IMR-90 (cell line): ENCODE measurements at regions not wholly inside any gene's neighbourhood (a gene's known extent, or its start where the extent isn't known, plus 50 kb on each side); places are given as distances from the start of the nearest gene placed in this dataset.

Experiments used
- ATAC-seq: fragments of 200-7000 bp; cut with Tn5 transposase; 2 replicates; pipeline ENCODE4 v1.9.1; 2020; ENCODE audit warnings: low read depth, mild to moderate bottlenecking, moderate library complexity
- BruUV-seq: library from RNA; stranded (reverse); fragments of 400-500 nt; replicated peaks from 2 replicates; lab custom pipeline; 2021; lab: Mats Ljungman, UMichigan
- CTCF ChIA-PET: fragments of 300-600 bp; formaldehyde crosslinking; extraction: SDS; loops from one replicate; lab custom pipeline; 2021; ENCODE audit warnings: antibody characterized with exemption; lab: Yijun Ruan, JAX
- POLR2A ChIA-PET: fragments of 300-600 bp; sonication (Branson Sonifier 250); formaldehyde crosslinking; loops from one replicate; lab custom pipeline; 2022; ENCODE audit warnings: antibody characterized with exemption; ENCODE audit not compliant: unreplicated experiment; lab: Charles Lee
- DNase-seq: peaks from one replicate; pipeline ENCODE4 v3.0.0; 2013
- H2AFZ ChIP-seq: replicated peaks from 2 replicates; pipeline ENCODE3; 2013; ENCODE audit warnings: low read length, mild to moderate bottlenecking; ENCODE audit not compliant: poor library complexity
- H2AK5ac ChIP-seq: 2 replicates; pipeline ENCODE4 v1.6.1; 2013; ENCODE audit warnings: low read depth, low read length, inconsistent platforms
- H2AK9ac ChIP-seq: replicated peaks from 2 replicates; pipeline ENCODE3; 2013; ENCODE audit warnings: mild to moderate bottlenecking, low read depth, low read length, moderate library complexity; ENCODE audit not compliant: poor library complexity
- H2BK120ac ChIP-seq: 2 replicates; pipeline ENCODE4 v1.6.1; 2013; ENCODE audit warnings: low read depth, low read length, inconsistent platforms
- H2BK15ac ChIP-seq: 3 replicates; pipeline ENCODE4 v1.6.1; 2013; ENCODE audit warnings: low read depth, low read length, inconsistent platforms
- H2BK20ac ChIP-seq: 2 replicates; pipeline ENCODE4 v1.6.1; 2013; ENCODE audit warnings: low read depth, mild to moderate bottlenecking, inconsistent platforms, low read length, moderate library complexity
- H2BK5ac ChIP-seq: 2 replicates; pipeline ENCODE4 v1.6.1; 2013; ENCODE audit warnings: mild to moderate bottlenecking, low read depth, low read length, inconsistent platforms; ENCODE audit not compliant: poor library complexity, severe bottlenecking
- H3K14ac ChIP-seq: replicated peaks from 2 replicates; pipeline ENCODE4 v1.6.1; 2013; ENCODE audit warnings: low read depth, low read length, inconsistent platforms
- H3K18ac ChIP-seq: 2 replicates; pipeline ENCODE4 v1.6.1; 2013; ENCODE audit warnings: low read depth, low read length, control low read depth
- H3K23ac ChIP-seq: 2 replicates; pipeline ENCODE4 v1.6.1; 2013; ENCODE audit warnings: low read depth, low read length, inconsistent platforms
- H3K27ac ChIP-seq: 2 replicates; pipeline ENCODE4 v1.5.1; 2013; ENCODE audit warnings: mild to moderate bottlenecking, control low read depth, low read length; ENCODE audit not compliant: insufficient read depth
- H3K27me3 ChIP-seq: 2 replicates; pipeline ENCODE4 v1.6.1; 2013; ENCODE audit warnings: low read length; ENCODE audit not compliant: control insufficient read depth, insufficient read depth
- H3K36me3 ChIP-seq: 2 replicates; pipeline ENCODE4 v1.6.1; 2013; ENCODE audit warnings: low read length, mixed read lengths; ENCODE audit not compliant: control insufficient read depth, insufficient read depth
- H3K4ac ChIP-seq: 2 replicates; pipeline ENCODE4 v1.6.1; 2013; ENCODE audit warnings: low read depth, low read length, inconsistent platforms
- H3K4me1 ChIP-seq: 2 replicates; pipeline ENCODE4 v1.6.1; 2013; ENCODE audit warnings: low read length, mixed read lengths; ENCODE audit not compliant: control insufficient read depth, insufficient read depth
- H3K4me2 ChIP-seq: 2 replicates; pipeline ENCODE4 v1.6.1; 2013; ENCODE audit warnings: low read depth, mild to moderate bottlenecking, control low read depth, low read length, moderate library complexity
- H3K4me3 ChIP-seq: 2 replicates; pipeline ENCODE4 v1.5.1; 2013; ENCODE audit warnings: low read depth, mild to moderate bottlenecking, control low read depth, low read length, moderate library complexity; ENCODE audit not compliant: insufficient read depth
- H3K56ac ChIP-seq: 2 replicates; pipeline ENCODE4 v1.6.1; 2013; ENCODE audit warnings: low read length, inconsistent platforms; ENCODE audit not compliant: insufficient read depth; ENCODE audit errors: extremely low read depth
- H3K79me1 ChIP-seq, 2 experiments: 2 replicates each; pipeline ENCODE4 v1.6.1; 2013; ENCODE audit warnings: low read length in 2 of 2, inconsistent platforms in 1 of 2, low read depth in 1 of 2
- H3K9ac ChIP-seq: 2 replicates; pipeline ENCODE4 v1.6.1; 2013; ENCODE audit warnings: low read depth, low read length, control low read depth
- H3K9me1 ChIP-seq: 2 replicates; pipeline ENCODE4 v1.6.1; 2013; ENCODE audit warnings: low read length, inconsistent platforms; ENCODE audit not compliant: insufficient read depth
- H3K9me3 ChIP-seq: 2 replicates; pipeline ENCODE4 v1.6.1; 2013; ENCODE audit warnings: low read length; ENCODE audit not compliant: control insufficient read depth, insufficient read depth
- H4K20me1 ChIP-seq: 2 replicates; pipeline ENCODE4 v1.6.1; 2013; ENCODE audit warnings: low read length, inconsistent platforms; ENCODE audit not compliant: insufficient read depth
- H4K5ac ChIP-seq: 2 replicates; pipeline ENCODE4 v1.6.1; 2013; ENCODE audit warnings: mild to moderate bottlenecking, low read depth, low read length, control low read depth
- H4K8ac ChIP-seq, 2 experiments: 2 replicates each; pipeline ENCODE4 v1.6.1; 2013; ENCODE audit warnings: low read depth in 2 of 2, low read length in 2 of 2, control low read depth in 1 of 2, inconsistent platforms in 1 of 2
- H4K91ac ChIP-seq: 2 replicates; pipeline ENCODE4 v1.6.1; 2013; ENCODE audit warnings: low read depth, low read length, inconsistent platforms; ENCODE audit not compliant: insufficient read depth
- BHLHE40 ChIP-seq: fragments of 150-350 bp; IDR thresholded peaks from 2 replicates; pipeline ENCODE4 v1.6.1; 2016; ENCODE audit warnings: mild to moderate bottlenecking, low read depth, low read length
- CEBPB ChIP-seq: IDR thresholded peaks from 2 replicates; pipeline ENCODE4 v1.6.1; 2012; ENCODE audit warnings: low read depth, low read length, improper control_type of control experiment
- CHD1 ChIP-seq: IDR thresholded peaks from 2 replicates; pipeline ENCODE4 v1.6.1; 2012; ENCODE audit warnings: low read depth, low read length, improper control_type of control experiment
- FOS ChIP-seq: fragments of 150-350 bp; IDR thresholded peaks from 2 replicates; pipeline ENCODE4 v1.6.1; 2016; ENCODE audit warnings: low read depth, low read length
- MAFK ChIP-seq: IDR thresholded peaks from 2 replicates; pipeline ENCODE4 v1.6.1; 2012; ENCODE audit warnings: low read depth, low read length, improper control_type of control experiment
- MAZ ChIP-seq: IDR thresholded peaks from 2 replicates; pipeline ENCODE4 v1.6.1; 2012; ENCODE audit warnings: low read depth, mild to moderate bottlenecking, low read length, improper control_type of control experiment, moderate library complexity, borderline replicate concordance
- MXI1 ChIP-seq: IDR thresholded peaks from 2 replicates; pipeline ENCODE4 v1.6.1; 2012; ENCODE audit warnings: low read depth, mild to moderate bottlenecking, low read length, moderate library complexity, borderline replicate concordance
- NFE2L2 ChIP-seq: fragments of 150-350 bp; IDR thresholded peaks from 2 replicates; pipeline ENCODE4 v1.6.1; 2016; ENCODE audit warnings: low read depth, mild to moderate bottlenecking, low read length
- POLR2A ChIP-seq: IDR thresholded peaks from 2 replicates; pipeline ENCODE4 v1.6.1; 2012; ENCODE audit warnings: mild to moderate bottlenecking, low read depth, low read length
- RAD21 ChIP-seq: IDR thresholded peaks from 2 replicates; pipeline ENCODE4 v1.6.1; 2012; ENCODE audit warnings: low read length, improper control_type of control experiment
- RCOR1 ChIP-seq: IDR thresholded peaks from 2 replicates; pipeline ENCODE4 v1.6.1; 2012; ENCODE audit warnings: mild to moderate bottlenecking, low read length, improper control_type of control experiment; ENCODE audit not compliant: insufficient replicate concordance
- RFX5 ChIP-seq: IDR thresholded peaks from 2 replicates; pipeline ENCODE4 v1.8.0; 2012; ENCODE audit warnings: low read depth, mild to moderate bottlenecking, low read length, moderate library complexity
- SMC3 ChIP-seq: fragments of 150-350 bp; IDR thresholded peaks from 2 replicates; pipeline ENCODE4 v1.6.1; 2016; ENCODE audit warnings: low read depth, mild to moderate bottlenecking, antibody characterized with exemption, low read length, moderate library complexity
- WGBS, 2 experiments: methylation state at CpG; one replicate each; pipeline versions ENCODE4 v1.1.5 to v1.1.7; 2013; ENCODE audit warnings: missing lambda C conversion rate in 2 of 2; ENCODE audit not compliant: insufficient read length in 1 of 2; ENCODE audit errors: extremely low coverage in 2 of 2; 5-methylcytosine and 5-hydroxymethylcytosine counted together
- dilution Hi-C: fragments of 300-500 bp; cut with HindIII; formaldehyde crosslinking; loops from one replicate; pipeline ENCODE4 v1.14.3; 2018; ENCODE audit warnings: low sequenced_read_pairs; ENCODE audit not compliant: unreplicated experiment
- in situ Hi-C: fragments of 300-500 bp; cut with MboI; formaldehyde crosslinking; loops from 3 replicates; pipeline ENCODE4 v1.14.3; 2019; ENCODE audit warnings: low sequenced_read_pairs, inconsistent platforms, mixed read lengths
- intact Hi-C: fragments of 100-400 bp; cut with micrococcal nuclease; formaldehyde crosslinking; loops from 2 replicates; pipeline ENCODE4 v1.10.0; 2022
- TF ChIP-seq, protein P1 (sequence below): fragments of 150-350 bp; IDR thresholded peaks from 2 replicates; pipeline ENCODE4 v1.6.1; 2016; ENCODE audit warnings: low read depth, mild to moderate bottlenecking, low read length, moderate library complexity, borderline replicate concordance
- TF ChIP-seq, protein P2 (sequence below): fragments of 150-350 bp; IDR thresholded peaks from 2 replicates; pipeline ENCODE4 v1.6.1; 2017; ENCODE audit warnings: mild to moderate bottlenecking, antibody characterized with exemption, low read length, low read depth
- TF ChIP-seq, protein P3 (sequence below): conservative IDR thresholded peaks from 2 replicates; pipeline ENCODE4 v1.5.1; 2012; ENCODE audit warnings: mild to moderate bottlenecking, low read depth, low read length, improper control_type of control experiment

DNA sequence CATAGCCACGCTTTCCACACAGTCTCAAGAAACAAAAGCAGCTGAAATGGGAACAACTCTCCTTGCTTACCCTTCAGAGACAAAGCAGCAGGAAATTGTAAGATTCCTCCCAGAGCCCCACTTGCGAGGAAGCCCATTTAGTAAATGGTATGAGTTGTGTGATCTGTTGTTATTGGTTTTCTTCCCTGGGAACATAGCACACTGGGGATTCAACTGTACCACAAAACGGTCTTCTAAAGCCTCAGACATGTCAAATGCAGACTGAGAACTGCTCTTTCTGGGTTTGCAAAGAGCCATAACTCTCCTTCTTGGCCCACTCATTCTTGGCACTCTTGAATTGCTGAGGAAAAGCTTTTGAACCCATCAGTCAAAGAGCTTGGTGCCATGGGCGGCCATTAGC lies 101.0 kb upstream of the COL8A1 start:
- DNase-seq (no peak), ATAC-seq (no peak)
- no peak overlapping the region for H2BK5ac ChIP-seq
- H3K23ac ChIP-seq = 0 out of 2 replicates have a peak overlapping the region, but pooled peaks have one; percentile 11
- ChIA-PET CTCF (interaction anchor here (0.5 kb wide), 1 partner anchor 33 kb away, joined by 3 read pairs; no protein-coding TSS in a partner anchor), POLR2A (no interaction called here)
- TF ChIP-seq MAZ (no peak), FOS (no peak), SMC3 (no peak), MAFK (no peak), NFE2L2 (no peak), MXI1 (no peak), RCOR1 (no peak), CEBPB (no peak), POLR2A (no peak), BHLHE40 (no peak), RFX5 (no peak), CHD1 (no peak), RAD21 (no peak)
- TF ChIP-seq, protein P1, sequence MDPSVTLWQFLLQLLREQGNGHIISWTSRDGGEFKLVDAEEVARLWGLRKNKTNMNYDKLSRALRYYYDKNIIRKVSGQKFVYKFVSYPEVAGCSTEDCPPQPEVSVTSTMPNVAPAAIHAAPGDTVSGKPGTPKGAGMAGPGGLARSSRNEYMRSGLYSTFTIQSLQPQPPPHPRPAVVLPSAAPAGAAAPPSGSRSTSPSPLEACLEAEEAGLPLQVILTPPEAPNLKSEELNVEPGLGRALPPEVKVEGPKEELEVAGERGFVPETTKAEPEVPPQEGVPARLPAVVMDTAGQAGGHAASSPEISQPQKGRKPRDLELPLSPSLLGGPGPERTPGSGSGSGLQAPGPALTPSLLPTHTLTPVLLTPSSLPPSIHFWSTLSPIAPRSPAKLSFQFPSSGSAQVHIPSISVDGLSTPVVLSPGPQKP = no peak
- TF ChIP-seq, protein P2, sequence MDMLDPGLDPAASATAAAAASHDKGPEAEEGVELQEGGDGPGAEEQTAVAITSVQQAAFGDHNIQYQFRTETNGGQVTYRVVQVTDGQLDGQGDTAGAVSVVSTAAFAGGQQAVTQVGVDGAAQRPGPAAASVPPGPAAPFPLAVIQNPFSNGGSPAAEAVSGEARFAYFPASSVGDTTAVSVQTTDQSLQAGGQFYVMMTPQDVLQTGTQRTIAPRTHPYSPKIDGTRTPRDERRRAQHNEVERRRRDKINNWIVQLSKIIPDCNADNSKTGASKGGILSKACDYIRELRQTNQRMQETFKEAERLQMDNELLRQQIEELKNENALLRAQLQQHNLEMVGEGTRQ = no peak
- TF ChIP-seq, protein P3, sequence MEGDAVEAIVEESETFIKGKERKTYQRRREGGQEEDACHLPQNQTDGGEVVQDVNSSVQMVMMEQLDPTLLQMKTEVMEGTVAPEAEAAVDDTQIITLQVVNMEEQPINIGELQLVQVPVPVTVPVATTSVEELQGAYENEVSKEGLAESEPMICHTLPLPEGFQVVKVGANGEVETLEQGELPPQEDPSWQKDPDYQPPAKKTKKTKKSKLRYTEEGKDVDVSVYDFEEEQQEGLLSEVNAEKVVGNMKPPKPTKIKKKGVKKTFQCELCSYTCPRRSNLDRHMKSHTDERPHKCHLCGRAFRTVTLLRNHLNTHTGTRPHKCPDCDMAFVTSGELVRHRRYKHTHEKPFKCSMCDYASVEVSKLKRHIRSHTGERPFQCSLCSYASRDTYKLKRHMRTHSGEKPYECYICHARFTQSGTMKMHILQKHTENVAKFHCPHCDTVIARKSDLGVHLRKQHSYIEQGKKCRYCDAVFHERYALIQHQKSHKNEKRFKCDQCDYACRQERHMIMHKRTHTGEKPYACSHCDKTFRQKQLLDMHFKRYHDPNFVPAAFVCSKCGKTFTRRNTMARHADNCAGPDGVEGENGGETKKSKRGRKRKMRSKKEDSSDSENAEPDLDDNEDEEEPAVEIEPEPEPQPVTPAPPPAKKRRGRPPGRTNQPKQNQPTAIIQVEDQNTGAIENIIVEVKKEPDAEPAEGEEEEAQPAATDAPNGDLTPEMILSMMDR = no peak
- H2BK20ac ChIP-seq = peak overlapping the region; percentile 11; the same call in 1 of the 2 replicates
- no peaks in the 10 kb centered on the region for H4K20me1 ChIP-seq
- H4K5ac ChIP-seq = peak overlapping the region; percentile 47
- no peaks in the 10 kb centered on the region for H3K27me3 ChIP-seq
- no peak overlapping the region for H3K14ac ChIP-seq
- no peak overlapping the region for H2AK9ac ChIP-seq
- no peak overlapping the region for H2AFZ ChIP-seq
- in situ Hi-C loops = no loop called here
- BruUV-seq = no TSS peak
- dilution Hi-C loops = no loop called here
- no peak overlapping the region for H3K56ac ChIP-seq
- peak overlapping the region; percentile 79; the same call in 2 of the 3 replicates for H2BK15ac ChIP-seq
- H4K8ac ChIP-seq = no peak overlapping the region
- no peaks in the 10 kb centered on the region; the same call in 1 of the 2 replicates for H3K9me3 ChIP-seq
- no peak overlapping the region for H3K9ac ChIP-seq
- H3K4me2 ChIP-seq = no peak overlapping the region
- H3K18ac ChIP-seq = peak overlapping the region; percentile 75
- no peak overlapping the region for H3K4me3 ChIP-seq
- peaks cover 7% of the 10 kb centered on the region for H3K4me1 ChIP-seq
- no peak overlapping the region for H3K27ac ChIP-seq
- H2AK5ac ChIP-seq = no peak overlapping the region
- no peaks in the 10 kb centered on the region for H3K36me3 ChIP-seq
- intact Hi-C loops = loop anchor here (5.0 kb wide), 1 partner anchor 215 kb away; no protein-coding TSS in a partner anchor
- no CpG with 5 or more reads among the region's 4 CpGs for WGBS, 2 experiments
- H3K4ac ChIP-seq = no peak overlapping the region
- H3K79me1 ChIP-seq = no peaks in the 10 kb centered on the region
- H4K91ac ChIP-seq = no peak overlapping the region
- 0 out of 2 replicates have a peak overlapping the region, but pooled peaks have one; percentile 23 for H2BK120ac ChIP-seq
- H3K9me1 ChIP-seq = no peaks in the 10 kb centered on the region
